Omental fat pad (tissue), 3 donors: ENCODE measurements at regions not wholly inside any gene's neighbourhood (a gene's known extent, or its start where the extent isn't known, plus 50 kb on each side); places are given as distances from the start of the nearest gene placed in this dataset.
"Not testable (repeated sequence)": the region's sequence is repeated elsewhere in the genome, so short reads cannot be mapped to it uniquely, and the experiment has no call there.

Source experiments
- ATAC-seq: fragments of 150-250 bp; one replicate; pipeline ENCODE4 v1.9.1; 2016; ENCODE audit warnings: mild to moderate bottlenecking, moderate library complexity; ENCODE audit not compliant: low FRiP score
- DNase-seq: peaks from one replicate; pipeline ENCODE4 v3.0.0-alpha.2; 2019; ENCODE audit warnings: low spot score
- TF ChIP-seq, protein P1 (sequence below), 3 donors: fragments of 450-650 bp; IDR thresholded peaks; one replicate each; pipeline ENCODE4 v1.5.1; 2016 to 2017; ENCODE audit warnings: antibody characterized with exemption in 3 of 3, mild to moderate bottlenecking in 3 of 3, moderate library complexity in 2 of 3

DNA sequence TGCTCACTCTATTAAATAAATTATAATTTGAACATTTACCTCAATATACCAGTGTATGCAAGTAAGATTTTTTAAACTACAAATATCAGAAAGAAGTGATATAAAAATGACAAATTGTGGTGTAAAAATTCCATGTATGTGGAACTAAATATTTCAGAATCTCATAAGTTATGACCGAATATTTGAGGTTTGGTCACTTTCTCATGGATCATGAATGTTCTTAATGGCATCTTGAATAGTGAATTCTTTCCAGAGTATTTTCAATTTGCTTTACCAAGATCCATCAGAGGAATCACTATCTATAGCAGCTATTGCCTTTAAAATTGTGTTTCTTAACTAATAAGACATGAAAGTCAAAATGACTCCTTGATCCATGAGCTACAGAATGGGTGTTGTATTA, 950.6 kb downstream of the TBC1D32 start:
- no peak for ATAC-seq
- TF ChIP-seq, protein P1, sequence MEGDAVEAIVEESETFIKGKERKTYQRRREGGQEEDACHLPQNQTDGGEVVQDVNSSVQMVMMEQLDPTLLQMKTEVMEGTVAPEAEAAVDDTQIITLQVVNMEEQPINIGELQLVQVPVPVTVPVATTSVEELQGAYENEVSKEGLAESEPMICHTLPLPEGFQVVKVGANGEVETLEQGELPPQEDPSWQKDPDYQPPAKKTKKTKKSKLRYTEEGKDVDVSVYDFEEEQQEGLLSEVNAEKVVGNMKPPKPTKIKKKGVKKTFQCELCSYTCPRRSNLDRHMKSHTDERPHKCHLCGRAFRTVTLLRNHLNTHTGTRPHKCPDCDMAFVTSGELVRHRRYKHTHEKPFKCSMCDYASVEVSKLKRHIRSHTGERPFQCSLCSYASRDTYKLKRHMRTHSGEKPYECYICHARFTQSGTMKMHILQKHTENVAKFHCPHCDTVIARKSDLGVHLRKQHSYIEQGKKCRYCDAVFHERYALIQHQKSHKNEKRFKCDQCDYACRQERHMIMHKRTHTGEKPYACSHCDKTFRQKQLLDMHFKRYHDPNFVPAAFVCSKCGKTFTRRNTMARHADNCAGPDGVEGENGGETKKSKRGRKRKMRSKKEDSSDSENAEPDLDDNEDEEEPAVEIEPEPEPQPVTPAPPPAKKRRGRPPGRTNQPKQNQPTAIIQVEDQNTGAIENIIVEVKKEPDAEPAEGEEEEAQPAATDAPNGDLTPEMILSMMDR (IDR thresholded peaks at IDR 0.05), result no peak
- DNase-seq, result no peak

DNA sequence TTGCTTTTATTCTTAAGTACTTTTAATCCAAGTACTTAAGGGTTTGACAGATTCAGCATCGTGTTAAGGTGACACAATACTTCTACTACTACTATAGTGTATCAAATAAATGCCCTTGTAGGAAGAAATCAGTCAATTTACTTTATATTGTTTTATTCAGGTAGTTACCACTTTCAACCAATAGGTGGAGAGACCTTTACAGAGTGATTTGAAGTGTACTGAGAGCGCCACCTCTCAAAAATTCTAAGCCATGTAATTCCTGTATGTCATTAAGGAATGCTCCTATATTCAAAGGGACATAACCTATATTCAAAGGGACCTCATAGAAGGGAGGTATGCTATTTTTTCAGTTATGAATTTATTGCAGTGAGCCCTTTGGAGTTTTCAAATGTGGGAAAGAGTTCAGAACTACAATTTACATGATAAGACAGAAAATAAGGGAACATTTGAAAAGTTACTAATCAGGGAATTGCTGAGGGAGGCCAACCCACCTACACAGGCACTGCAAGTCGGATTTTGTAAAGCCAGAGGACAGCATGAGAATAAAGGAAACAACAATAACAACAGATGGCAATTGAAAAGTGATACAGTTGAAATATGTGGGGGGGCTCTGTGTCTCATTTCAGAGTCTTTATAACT, 955.6 kb downstream of the TBC1D32 start:
- TF ChIP-seq, protein P1 (IDR thresholded peaks at IDR 0.05), result no peak
- DNase-seq (no peak), ATAC-seq (no peak)

DNA sequence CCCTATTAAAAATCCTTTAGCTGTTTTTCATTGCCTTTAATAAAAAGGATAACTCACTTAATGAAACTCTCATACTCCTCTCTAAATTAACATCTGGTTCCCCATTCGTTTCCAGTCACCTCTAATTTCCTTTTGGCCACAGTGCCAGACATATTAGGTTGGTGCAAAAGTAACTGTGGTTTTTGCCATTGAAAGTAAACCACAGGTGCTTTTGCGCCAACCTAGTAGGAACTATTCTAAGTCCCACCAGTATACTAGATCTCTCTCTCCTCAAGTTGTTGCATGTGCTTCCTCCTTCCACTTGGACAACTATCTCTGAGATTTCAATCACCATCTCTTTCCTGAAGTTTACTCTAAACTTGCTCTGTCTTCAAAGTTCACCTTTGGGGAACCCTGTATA, 961.1 kb downstream of the TBC1D32 start:
- DNase-seq (no peak), ATAC-seq (no peak)
- TF ChIP-seq, protein P1 (IDR thresholded peaks at IDR 0.05), result no peak

DNA sequence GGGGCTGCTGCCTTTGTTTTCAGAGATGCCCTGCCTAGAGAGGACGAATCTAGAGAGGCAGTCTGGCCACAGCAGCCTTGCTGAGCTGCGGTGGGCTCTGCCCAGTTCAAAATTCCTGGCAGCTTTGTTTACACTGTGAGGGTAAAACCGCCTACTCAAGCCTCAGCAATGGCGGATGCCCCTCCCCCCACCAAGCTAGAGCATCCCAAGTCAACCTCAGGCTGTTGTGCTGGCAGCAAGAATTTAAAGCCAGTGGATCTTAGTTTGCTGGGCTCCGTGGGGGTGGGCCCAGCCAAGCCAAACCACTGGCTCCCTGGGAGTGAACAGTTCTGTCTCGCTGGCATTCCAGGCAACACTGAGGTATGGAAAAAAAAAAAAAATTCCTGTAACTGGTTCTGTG, 970.9 kb downstream of the TBC1D32 start:
- DNase-seq (no peak), ATAC-seq (no peak)
- TF ChIP-seq, protein P1 (IDR thresholded peaks at IDR 0.05), result no peak

DNA sequence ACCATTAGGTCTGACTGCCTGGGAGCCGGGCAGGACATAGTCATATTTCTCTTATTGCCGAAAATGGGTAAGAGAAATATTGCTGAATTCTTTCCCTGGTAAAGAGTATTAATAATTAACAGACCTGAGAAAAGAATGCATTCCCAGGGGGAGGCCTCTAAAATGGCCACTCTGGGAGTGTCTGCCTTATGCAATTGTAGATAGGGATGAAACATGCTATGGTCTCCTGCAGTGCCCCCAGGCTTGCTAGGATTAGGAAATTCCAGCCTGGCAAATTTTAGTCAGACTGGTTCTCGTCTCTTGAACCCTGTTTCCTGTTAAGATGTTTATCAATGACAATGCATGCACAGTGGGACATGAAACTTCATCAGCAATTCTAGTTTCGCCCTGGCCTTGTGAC, 975.7 kb downstream of the TBC1D32 start:
- ATAC-seq, DNase-seq: not testable (repeated sequence)

DNA sequence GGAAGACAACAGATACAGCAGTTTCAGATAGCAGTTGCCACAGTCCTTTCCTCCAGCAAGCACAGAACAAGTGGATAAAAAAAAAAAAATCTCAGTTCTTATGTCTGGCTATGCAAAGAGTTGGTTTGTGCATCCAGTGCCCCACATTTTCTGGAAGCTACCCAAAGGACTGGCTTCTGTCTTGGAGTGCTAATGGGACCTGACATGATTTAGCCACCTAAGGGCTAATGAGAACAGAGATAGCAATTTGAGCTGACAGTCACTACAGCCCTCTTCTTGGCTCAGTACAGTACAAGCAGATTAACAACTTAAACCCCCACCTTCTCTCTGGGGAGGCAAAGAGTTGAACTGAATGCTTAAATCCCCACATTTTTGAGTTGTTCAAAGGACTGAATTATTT, 976.8 kb downstream of the TBC1D32 start:
- TF ChIP-seq, protein P1 (IDR thresholded peaks at IDR 0.05), result no peak
- ATAC-seq, result no peak
- DNase-seq, result no peak

DNA sequence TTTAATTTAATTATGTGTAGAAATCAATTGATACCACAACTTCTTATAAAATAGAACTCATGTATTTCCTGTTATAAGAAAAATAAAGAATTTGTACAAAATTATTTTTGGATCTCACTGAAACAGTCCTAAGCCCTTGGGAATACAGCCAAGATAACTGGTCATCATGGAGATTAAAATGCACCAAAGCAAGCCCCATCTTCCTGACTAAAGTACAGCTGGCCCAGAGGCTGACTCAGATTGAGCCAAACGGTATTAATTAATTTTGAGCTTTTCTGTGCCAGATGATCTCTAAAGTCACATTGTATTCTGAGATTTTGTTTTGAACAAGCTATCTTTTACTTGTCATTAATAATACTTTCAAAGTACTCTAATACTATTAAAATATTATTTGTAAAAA, 978.5 kb downstream of the TBC1D32 start:
- ATAC-seq, result no peak
- no peak for DNase-seq
- TF ChIP-seq, protein P1 (IDR thresholded peaks at IDR 0.05), result no peak
